CD4-positive, alpha-beta memory T cell (primary cell): ENCODE measurements at regions not wholly inside any gene's neighbourhood (a gene's known extent, or its start where the extent isn't known, plus 50 kb on each side); places are given as distances from the start of the nearest gene placed in this dataset.

Experiments
- CTCF ChIA-PET: fragments of 350-600 bp; sonication (Branson Sonifier 250); formaldehyde crosslinking; loops from one replicate; lab custom pipeline; 2021; ENCODE audit warnings: inconsistent platforms; ENCODE audit not compliant: partially characterized antibody; lab: Charles Lee
- POLR2A ChIA-PET: fragments of 350-600 bp; sonication (Branson Sonifier 250); formaldehyde crosslinking; loops from one replicate; lab custom pipeline; 2021; ENCODE audit not compliant: partially characterized antibody; lab: Charles Lee
- DNase-seq, 5 donors: peaks; one replicate each; pipeline versions ENCODE4 v3.0.0 to v3.0.0-alpha.2; 2020 to 2022; ENCODE audit warnings: mixed read lengths in 1 of 5
- H3K27ac ChIP-seq: one replicate; pipeline ENCODE4 v1.7.0; 2013; ENCODE audit warnings: low read depth, low read length
- H3K27me3 ChIP-seq: 2 replicates; pipeline ENCODE4 v1.7.0; 2013; ENCODE audit warnings: mild to moderate bottlenecking, low read length, moderate library complexity; ENCODE audit not compliant: insufficient read depth
- H3K36me3 ChIP-seq: 2 replicates; pipeline ENCODE4 v1.7.0; 2013; ENCODE audit warnings: mild to moderate bottlenecking, low read length, moderate library complexity; ENCODE audit not compliant: insufficient read depth
- H3K4me1 ChIP-seq: 2 replicates; pipeline ENCODE4 v1.7.0; 2013; ENCODE audit warnings: mild to moderate bottlenecking, low read length, moderate library complexity; ENCODE audit not compliant: insufficient read depth
- H3K4me3 ChIP-seq, 2 donors: one replicate each; pipeline ENCODE4 v1.7.0; 2013; ENCODE audit warnings: low read length in 2 of 2, mild to moderate bottlenecking in 1 of 2
- H3K9me3 ChIP-seq, 2 donors: one replicate each; pipeline ENCODE4 v1.7.0; 2013; ENCODE audit warnings: low read length in 2 of 2, control low read depth in 1 of 2; ENCODE audit not compliant: control insufficient read depth in 1 of 2
- H3K27ac Mint-ChIP-seq, 7 donors: one replicate each; pipeline ENCODE4 v1.8.0; 2020 to 2021; ENCODE audit warnings: mixed read lengths in 7 of 7, mild to moderate bottlenecking in 6 of 7, inconsistent platforms in 3 of 7, moderate library complexity in 3 of 7
- H3K27me3 Mint-ChIP-seq, 2 donors: one replicate each; pipeline ENCODE4 v1.8.0; 2020 to 2021; ENCODE audit warnings: mixed read lengths in 2 of 2
- H3K36me3 Mint-ChIP-seq, 2 donors: one replicate each; pipeline ENCODE4 v1.8.0; 2020 to 2021; ENCODE audit warnings: mixed read lengths in 2 of 2, inconsistent platforms in 1 of 2, mild to moderate bottlenecking in 1 of 2
- H3K4me1 Mint-ChIP-seq, 4 donors: one replicate each; pipeline ENCODE4 v1.8.0; 2020 to 2021; ENCODE audit warnings: mixed read lengths in 4 of 4, mild to moderate bottlenecking in 1 of 4
- H3K4me3 Mint-ChIP-seq, 8 donors: one replicate each; pipeline ENCODE4 v1.8.0; 2020 to 2021; ENCODE audit warnings: mixed read lengths in 8 of 8, mild to moderate bottlenecking in 7 of 8, moderate library complexity in 6 of 8, inconsistent platforms in 3 of 8
- H3K9me3 Mint-ChIP-seq, 8 donors: one replicate each; pipeline ENCODE4 v1.8.0; 2020 to 2021; ENCODE audit warnings: mixed read lengths in 8 of 8, mild to moderate bottlenecking in 5 of 8, inconsistent platforms in 3 of 8, moderate library complexity in 1 of 8
- intact Hi-C: fragments of 100-400 bp; cut with micrococcal nuclease; formaldehyde crosslinking; loops from one replicate; pipeline ENCODE4 v1.15.1; 2023

DNA sequence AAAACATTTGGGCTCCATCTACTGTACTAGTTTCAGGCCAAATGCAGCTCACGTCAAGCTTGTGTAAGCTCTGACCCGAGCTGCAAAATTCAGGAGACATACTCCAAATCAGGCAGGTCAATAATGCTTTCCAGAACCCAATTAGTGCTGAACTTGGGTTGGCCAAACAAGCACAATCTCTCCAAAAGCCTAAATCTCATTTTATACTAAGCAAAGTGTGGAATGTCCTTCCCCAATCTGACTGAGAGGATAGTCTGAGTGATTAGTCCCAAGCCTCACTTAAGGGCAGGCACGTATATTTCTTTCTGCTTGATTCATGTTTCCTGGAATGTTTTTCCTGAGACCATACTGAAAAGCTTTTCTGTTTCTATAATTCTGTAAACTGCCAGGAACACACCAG is 79.9 kb downstream of the NKX6-1 start:
- no peak overlapping the region for H3K27ac ChIP-seq
- intact Hi-C loops = no loop called here
- ChIA-PET POLR2A (no interaction called here), CTCF (no interaction called here)
- H3K4me1 ChIP-seq = no peaks in the 10 kb centered on the region
- H3K9me3 ChIP-seq = no peaks in the 10 kb centered on the region
- H3K4me3 Mint-ChIP-seq = no peak overlapping the region
- peaks cover 1% of the 10 kb centered on the region in 2 donors for H3K27me3 Mint-ChIP-seq
- no peaks in the 10 kb centered on the region for H3K36me3 ChIP-seq
- no peak overlapping the region for H3K4me3 ChIP-seq
- peaks cover 0 to 9% (median 3%) of the 10 kb centered on the region in 8 donors for H3K9me3 Mint-ChIP-seq
- H3K27me3 ChIP-seq = no peaks in the 10 kb centered on the region
- H3K36me3 Mint-ChIP-seq = no peaks in the 10 kb centered on the region
- no peak overlapping the region for H3K27ac Mint-ChIP-seq
- H3K4me1 Mint-ChIP-seq = no peaks in the 10 kb centered on the region
- DNase-seq = no peak

DNA sequence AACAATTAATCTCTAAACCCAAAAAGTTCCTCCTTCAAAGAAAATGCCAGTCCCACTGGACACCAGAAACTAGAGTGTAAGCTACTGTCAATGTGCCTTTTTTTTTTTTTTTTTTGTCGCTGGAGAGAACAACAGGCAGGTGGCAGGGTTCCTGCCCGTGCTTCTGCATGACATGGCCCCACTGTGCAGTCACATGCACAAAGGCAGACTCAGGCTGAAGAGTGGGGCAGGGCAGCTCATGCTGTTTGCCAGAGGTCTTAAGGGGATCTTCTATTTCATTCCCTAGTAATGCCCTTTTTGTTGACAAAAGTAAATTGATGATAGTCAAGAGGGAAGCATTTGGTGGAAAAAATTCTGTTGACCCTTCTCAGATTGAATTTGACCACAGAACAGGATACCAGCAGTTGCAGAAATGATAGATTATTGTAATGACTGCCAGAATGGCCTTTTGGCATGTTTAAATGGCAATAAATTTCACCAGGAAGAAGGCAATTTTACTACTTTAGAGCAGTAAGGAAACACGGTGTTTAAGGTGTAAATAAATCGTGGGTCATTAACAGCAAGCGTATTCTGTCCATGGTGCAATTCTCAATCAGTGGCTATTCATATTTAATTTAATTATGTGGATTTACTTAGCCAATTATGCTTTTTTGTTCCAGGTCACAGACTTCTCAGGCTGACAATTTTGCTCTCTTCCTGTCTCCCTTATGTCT is 80.9 kb downstream of the NKX6-1 start:
- Mint-ChIP-seq H3K27ac (no peak overlapping the region), H3K27me3 (peaks cover 1% of the 10 kb centered on the region in 2 donors), H3K4me1 (no peaks in the 10 kb centered on the region), H3K9me3 (peaks cover 0 to 7% (median 3%) of the 10 kb centered on the region in 8 donors), H3K4me3 (no peak overlapping the region), H3K36me3 (no peaks in the 10 kb centered on the region)
- Histone ChIP-seq H3K27ac (no peak overlapping the region), H3K36me3 (no peaks in the 10 kb centered on the region), H3K4me3 (no peak overlapping the region), H3K27me3 (no peaks in the 10 kb centered on the region), H3K4me1 (no peaks in the 10 kb centered on the region), H3K9me3 (no peaks in the 10 kb centered on the region)
- ChIA-PET POLR2A (no interaction called here), CTCF (no interaction called here)
- no peak for DNase-seq
- intact Hi-C loops = no loop called here

DNA sequence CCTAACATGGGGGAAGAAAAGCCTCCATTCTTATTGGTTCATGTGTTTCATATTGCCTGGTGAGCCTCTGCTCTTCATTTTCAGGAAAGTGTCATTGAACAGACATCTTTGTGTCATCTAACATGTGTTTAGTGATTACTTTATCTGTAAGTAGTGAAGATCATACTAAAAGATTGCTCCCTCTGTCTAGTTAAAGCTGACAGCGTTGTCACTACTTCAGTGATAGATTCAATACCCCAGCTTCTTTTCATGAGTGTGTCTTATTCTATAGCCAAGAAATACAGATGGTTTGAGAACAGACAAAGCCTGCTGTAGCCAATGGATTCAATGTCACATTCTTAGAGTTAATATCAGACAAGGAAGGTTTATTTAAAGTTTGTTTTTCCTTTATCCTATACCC is 85.1 kb downstream of the NKX6-1 start:
- Mint-ChIP-seq H3K27ac (no peak overlapping the region), H3K27me3 (peaks cover 0 to 1% of the 10 kb centered on the region in 2 donors), H3K4me1 (no peaks in the 10 kb centered on the region), H3K36me3 (no peaks in the 10 kb centered on the region), H3K4me3 (no peak overlapping the region), H3K9me3 (no peaks in the 10 kb centered on the region)
- Histone ChIP-seq H3K36me3 (no peaks in the 10 kb centered on the region), H3K4me1 (no peaks in the 10 kb centered on the region), H3K9me3 (no peaks in the 10 kb centered on the region), H3K4me3 (no peak overlapping the region), H3K27me3 (no peaks in the 10 kb centered on the region), H3K27ac (no peak overlapping the region)
- intact Hi-C loops = no loop called here
- ChIA-PET POLR2A (no interaction called here), CTCF (no interaction called here)
- DNase-seq = no peak

DNA sequence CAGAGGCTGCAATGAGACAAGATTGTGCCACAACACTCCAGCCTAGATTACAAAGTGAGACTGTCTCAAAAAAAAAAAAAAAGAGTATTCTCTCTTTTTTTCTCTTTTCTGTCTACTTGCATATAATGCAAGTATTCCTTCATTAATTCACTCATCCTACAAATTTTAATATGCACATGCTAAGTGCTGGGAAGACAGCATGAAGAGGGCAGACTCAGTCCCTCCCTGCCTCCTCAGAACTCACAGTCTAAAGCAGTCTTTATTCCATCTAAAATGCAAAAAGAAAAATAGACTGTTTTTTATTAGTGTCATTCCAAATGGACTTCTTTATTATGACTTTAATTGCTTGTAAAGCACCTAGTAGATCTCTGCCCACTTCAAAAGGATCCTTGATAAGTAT is 85.6 kb downstream of the NKX6-1 start:
- Histone ChIP-seq H3K27ac (no peak overlapping the region), H3K27me3 (no peaks in the 10 kb centered on the region), H3K4me3 (no peak overlapping the region), H3K36me3 (no peaks in the 10 kb centered on the region), H3K9me3 (no peaks in the 10 kb centered on the region), H3K4me1 (no peaks in the 10 kb centered on the region)
- H3K4me3 Mint-ChIP-seq = no peak overlapping the region
- no peaks in the 10 kb centered on the region for H3K9me3 Mint-ChIP-seq
- H3K27me3 Mint-ChIP-seq = peaks cover 0 to 3% of the 10 kb centered on the region in 2 donors
- no peaks in the 10 kb centered on the region for H3K36me3 Mint-ChIP-seq
- intact Hi-C loops = no loop called here
- CTCF ChIA-PET = no interaction called here
- H3K27ac Mint-ChIP-seq = no peak overlapping the region
- no peak for DNase-seq
- POLR2A ChIA-PET = no interaction called here
- H3K4me1 Mint-ChIP-seq = no peaks in the 10 kb centered on the region

DNA sequence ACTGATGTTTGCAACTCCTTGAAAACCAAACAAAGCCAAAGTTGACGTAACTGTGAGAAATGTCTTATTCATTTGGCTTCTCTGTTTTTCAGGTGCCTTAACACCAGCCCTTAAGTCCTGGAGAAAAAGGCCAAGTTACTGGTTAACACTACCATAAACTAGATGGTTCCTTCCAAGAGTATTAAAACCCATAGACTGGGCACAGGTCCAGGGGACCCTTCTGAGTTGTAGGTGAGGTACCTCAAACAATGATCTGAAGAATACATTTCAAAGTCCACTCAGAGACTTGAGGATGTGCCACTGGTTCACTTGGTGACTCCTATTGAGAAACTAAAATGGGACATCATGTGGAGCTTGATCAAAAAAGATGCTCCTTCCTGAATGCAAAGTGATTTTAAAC is 87.0 kb downstream of the NKX6-1 start:
- peaks cover 0 to 3% of the 10 kb centered on the region in 2 donors for H3K27me3 Mint-ChIP-seq
- intact Hi-C loops = no loop called here
- CTCF ChIA-PET = no interaction called here

DNA sequence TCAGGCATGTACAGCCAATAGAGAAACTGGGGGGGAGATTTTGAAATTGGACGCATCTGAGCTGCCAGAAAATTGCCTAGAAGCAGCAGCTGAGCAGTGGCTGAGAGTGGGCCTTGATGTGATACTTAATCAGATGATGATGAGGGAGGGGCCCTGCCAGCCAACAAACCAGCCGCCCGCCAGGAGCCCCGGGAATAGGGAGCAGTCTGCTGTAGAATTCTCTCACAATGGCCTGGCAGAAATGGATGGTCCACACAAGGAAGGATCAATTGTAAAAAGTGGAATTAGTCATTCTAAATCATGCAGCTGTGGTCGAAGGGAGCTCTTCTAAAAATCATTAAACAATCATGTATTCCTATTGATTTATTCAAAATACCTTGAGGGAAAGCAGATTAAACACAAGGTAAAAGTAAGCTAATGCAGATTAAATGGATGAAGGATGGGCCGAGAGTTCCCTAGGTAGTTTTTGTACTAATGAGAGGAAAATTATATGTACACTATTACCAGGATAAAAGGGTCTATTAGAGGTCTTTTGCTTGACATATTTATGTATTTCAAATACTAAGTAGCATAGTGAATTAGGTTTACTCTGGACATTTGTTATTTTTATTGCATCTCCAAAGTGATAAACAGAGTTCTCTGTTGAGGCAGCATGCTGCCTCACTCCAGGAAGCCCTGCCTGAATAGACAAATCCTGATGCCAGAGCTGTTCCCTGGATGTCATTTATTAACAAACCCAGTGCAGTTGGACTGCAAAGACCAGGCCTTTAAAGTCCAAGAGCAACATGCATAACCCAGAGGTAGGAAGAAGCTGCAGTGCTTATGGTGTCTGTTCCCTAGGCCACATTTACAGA is 91.3 kb downstream of the NKX6-1 start:
- H3K27ac Mint-ChIP-seq = no peak overlapping the region
- Histone ChIP-seq H3K27me3 (no peaks in the 10 kb centered on the region), H3K4me3 (no peak overlapping the region), H3K36me3 (no peaks in the 10 kb centered on the region), H3K4me1 (no peaks in the 10 kb centered on the region), H3K9me3 (no peaks in the 10 kb centered on the region), H3K27ac (no peak overlapping the region)
- CTCF ChIA-PET = interaction anchor here (0.7 kb wide), 1 partner anchor 235 kb away, joined by 3 read pairs; no protein-coding TSS in a partner anchor
- H3K4me1 Mint-ChIP-seq = no peaks in the 10 kb centered on the region
- H3K27me3 Mint-ChIP-seq = peaks cover 0 to 4% of the 10 kb centered on the region in 2 donors
- H3K9me3 Mint-ChIP-seq = no peaks in the 10 kb centered on the region
- POLR2A ChIA-PET = no interaction called here
- H3K4me3 Mint-ChIP-seq = no peak overlapping the region
- no peaks in the 10 kb centered on the region for H3K36me3 Mint-ChIP-seq
- DNase-seq = no peak
- intact Hi-C loops = no loop called here

More for the DNA sequence above, 87.0 kb downstream of the NKX6-1 start:
- Histone ChIP-seq H3K4me1 (no peaks in the 10 kb centered on the region), H3K27ac (no peak overlapping the region), H3K9me3 (no peaks in the 10 kb centered on the region), H3K27me3 (no peaks in the 10 kb centered on the region), H3K36me3 (no peaks in the 10 kb centered on the region), H3K4me3 (no peak overlapping the region)
- no peak overlapping the region for H3K4me3 Mint-ChIP-seq
- no peaks in the 10 kb centered on the region for H3K9me3 Mint-ChIP-seq
- DNase-seq = no peak
- no peaks in the 10 kb centered on the region for H3K36me3 Mint-ChIP-seq
- H3K4me1 Mint-ChIP-seq = no peaks in the 10 kb centered on the region
- POLR2A ChIA-PET = no interaction called here
- H3K27ac Mint-ChIP-seq = no peak overlapping the region

DNA sequence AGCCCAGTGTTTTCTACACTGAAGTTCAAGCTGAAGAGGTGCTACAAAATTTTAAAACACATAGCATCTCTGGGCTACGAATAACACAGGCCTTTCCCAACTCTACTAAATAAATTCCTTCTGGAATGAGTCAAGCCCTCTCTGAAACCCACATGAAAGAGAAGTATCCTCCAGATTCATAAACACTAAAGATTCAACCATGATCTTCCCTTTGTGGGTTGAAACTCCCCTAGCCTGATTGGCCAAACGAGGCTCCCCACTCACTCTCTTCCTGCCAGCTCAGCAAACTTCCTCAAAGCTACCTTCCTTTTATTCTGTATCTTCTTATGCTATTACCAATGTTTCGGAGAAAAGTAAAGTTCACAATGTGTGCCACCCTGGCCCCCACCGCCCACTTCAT is 95.4 kb downstream of the NKX6-1 start:
- Mint-ChIP-seq H3K9me3 (peaks cover 0 to 2% (median 0%) of the 10 kb centered on the region in 8 donors), H3K4me3 (no peak overlapping the region), H3K27me3 (peaks cover 0 to 6% of the 10 kb centered on the region in 2 donors), H3K4me1 (no peaks in the 10 kb centered on the region), H3K36me3 (no peaks in the 10 kb centered on the region), H3K27ac (no peak overlapping the region)
- H3K9me3 ChIP-seq = no peaks in the 10 kb centered on the region
- ChIA-PET CTCF (no interaction called here), POLR2A (no interaction called here)
- no peaks in the 10 kb centered on the region for H3K27me3 ChIP-seq
- H3K36me3 ChIP-seq = no peaks in the 10 kb centered on the region
- no peaks in the 10 kb centered on the region for H3K4me1 ChIP-seq
- no peak overlapping the region for H3K4me3 ChIP-seq
- intact Hi-C loops = no loop called here
- no peak overlapping the region for H3K27ac ChIP-seq
- DNase-seq = no peak
